CD4-positive, alpha-beta T cell treated with Interferon gamma for 1 hour (primary cell): ENCODE measurements at regions not wholly inside any gene's neighbourhood (a gene's known extent, or its start where the extent isn't known, plus 50 kb on each side); places are given as distances from the start of the nearest gene placed in this dataset.

Source experiments
- DNase-seq: peaks from one replicate; pipeline ENCODE4 v3.0.0-alpha.2; 2020

DNA sequence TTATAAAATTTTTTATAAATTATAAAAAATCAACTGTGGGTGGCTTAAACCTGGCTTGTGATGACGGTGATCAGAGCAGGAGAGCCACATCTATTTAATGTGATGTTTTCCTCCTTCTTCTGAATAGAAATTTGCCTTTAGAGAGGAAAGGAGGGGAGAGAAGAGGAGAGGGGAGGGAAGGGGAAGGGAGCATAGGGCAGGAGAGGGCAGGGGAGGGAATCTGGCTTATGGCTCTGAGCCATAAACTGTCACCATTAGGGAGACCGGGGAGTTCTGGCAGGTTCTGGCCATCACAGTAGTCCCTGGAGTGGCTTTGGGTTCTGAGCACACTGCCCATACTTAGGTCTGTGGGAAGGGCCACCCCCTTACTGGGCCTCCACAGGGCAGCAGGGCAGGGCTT is 167.8 kb downstream of the ENGASE start:
- DNase-seq: no peak

DNA sequence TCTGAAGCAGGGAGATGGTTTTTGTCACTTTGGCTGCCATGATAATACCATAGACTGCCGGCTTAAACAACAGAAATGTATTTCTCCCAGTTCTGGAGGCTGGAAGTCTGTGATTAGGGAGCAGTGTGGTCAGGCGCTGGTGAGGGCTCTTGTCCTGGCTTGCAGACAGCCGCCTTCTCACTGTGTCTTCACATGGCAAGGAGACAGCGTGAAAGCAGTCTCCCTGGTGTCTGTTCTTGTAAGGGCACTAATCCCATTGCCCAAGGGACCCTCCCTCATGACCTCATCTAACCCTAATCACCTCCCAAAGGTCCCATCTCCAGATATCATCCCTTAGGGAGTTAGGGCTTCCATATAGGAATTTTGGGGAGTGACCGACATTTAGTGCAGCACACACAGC is 167.0 kb downstream of the ENGASE start:
- DNase-seq: no peak

DNA sequence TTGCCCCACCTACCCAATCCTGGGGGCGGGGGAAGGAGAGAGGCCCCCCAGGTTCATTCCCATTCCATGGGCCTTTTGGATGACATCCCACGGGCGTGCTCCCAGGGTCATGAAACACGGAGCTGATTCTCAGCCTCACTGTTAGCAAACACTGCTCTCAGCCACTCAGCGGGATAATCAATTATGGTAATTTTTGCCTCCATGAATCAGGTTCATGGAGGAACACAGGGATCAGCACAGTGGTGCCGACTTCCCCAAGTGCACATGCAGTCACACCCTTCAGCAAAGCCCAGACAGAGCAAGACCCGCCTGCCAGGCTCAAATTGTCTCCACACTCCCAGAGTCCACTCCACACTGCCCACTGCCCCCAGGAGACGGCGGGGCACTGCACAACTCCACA is 164.6 kb downstream of the ENGASE start:
- DNase-seq: no peak

GRCh38 chr17:79237448-79238053 is 162.9 kb downstream of the ENGASE start:
- DNase-seq: no peak

DNA sequence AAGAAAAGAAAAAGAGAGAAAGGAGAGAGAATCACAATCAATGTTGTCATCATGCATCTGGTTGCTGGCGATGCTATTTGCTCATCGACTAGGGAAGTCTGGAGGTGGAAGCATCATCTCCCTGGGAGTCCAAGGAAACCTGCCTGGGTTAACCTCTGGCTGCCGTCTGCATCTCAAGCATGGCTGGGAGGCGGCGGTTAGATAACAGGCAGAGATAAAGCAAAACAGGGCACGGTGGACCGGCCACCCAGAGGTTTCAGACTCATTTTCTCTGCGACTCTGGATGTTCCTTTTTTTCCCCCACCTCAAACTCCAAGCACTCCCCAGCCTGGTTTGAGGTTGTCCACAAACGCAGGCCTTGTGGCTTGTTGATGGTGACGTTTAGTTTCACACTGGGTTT is 161.2 kb downstream of the ENGASE start:
- DNase-seq: no peak

DNA sequence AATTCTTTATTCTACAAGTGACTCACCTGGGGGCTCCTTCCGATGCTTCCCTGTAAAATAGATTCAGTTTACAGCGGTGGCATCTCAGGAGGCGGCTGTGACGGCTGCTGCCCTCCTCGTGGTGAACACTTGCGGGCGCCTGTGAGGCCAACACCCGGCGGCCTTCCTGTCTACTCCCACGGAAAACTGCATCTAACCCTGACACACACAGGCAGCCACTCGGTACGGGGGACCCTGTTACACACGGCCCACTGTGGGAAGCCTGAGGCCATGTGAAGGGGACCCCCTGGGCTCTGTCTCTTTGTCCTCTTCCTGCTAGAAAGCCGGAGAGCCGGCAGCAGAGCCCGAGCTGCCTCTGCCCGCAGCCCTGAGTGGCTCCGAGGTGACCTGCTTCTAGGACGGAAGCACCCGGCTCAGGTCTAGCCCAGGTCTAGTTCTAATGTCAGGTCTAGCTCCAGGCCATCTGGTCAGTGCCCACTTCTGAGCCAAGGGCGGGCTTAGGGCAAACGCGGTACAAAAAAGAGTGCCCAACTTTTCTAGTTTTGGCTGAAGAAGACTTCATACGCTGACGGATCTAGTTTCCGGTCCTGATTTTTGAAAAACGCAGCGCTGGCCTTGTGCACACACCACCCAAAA is 159.4 kb downstream of the ENGASE start:
- no peak for DNase-seq

DNA sequence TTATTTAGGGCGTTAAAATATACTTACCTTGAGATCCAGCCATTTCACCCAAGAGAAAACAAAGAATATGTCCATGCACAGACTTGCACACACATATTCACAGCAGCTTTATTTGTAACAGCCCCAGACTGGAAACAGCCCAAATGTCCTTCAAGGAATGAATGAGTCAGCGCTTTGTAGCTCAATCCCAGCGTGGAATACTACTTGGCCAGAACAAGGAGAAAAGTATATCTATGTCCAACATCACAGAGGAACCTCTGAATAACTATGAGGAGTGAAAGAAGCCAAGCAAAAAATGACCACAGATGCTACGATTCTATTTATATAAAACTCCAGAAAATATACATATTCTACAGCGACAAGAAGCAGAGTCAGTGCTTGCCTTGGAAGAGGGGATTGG is 158.3 kb downstream of the ENGASE start:
- no peak for DNase-seq

DNA sequence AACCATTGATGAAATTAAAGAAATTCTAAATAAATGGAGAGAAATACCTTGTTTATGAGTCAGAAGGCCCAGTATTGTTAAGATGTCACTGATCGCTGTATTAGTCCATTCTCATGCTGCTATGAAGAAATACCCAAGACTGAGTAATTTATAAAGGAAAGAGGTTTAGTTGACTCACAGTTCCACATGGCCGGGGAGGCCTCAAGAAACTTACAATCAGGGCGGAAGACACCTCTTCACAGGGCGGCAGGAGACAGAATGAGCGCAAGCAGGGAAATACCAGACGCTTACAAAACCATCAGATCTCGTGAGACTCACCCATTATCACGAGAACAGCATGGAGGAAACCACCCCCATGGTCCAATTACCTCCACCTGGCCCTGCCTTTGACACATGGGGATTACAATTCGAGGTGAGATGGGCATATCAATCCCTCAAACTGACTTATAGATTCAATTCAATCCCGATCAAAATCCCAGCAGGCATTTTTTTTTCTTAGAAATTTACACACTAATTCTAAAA is 157.2 kb downstream of the ENGASE start:
- DNase-seq: no peak

- no peak for DNase-seq
These were observed 156.0 kb downstream of the ENGASE start for GRCh38 chr17:79230576-79230975.

GRCh38 chr17:79226037-79226436 is 151.4 kb downstream of the ENGASE start:
- DNase-seq: no peak

DNA sequence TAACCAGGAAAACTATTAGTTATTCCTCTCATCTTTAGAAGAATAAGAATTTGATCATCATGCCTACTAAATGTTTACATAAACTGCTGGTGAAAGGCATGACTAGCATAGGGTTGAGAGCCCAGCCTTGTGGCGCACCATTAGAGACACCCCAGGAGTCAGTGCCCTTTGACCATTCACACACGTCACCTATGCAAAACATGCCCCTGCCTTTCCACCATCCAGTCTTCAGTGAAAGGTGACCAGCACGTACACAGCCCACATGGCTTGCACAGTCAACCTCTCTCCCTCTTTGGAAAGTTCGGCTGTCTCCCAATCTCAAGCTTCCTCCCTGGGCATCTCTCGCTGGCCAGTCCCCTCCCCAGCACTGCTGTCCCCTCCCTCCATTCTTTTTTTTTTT is 150.3 kb downstream of the ENGASE start:
- DNase-seq: no peak

GRCh38 chr17:79224476-79224875 is 149.9 kb downstream of the ENGASE start:
- DNase-seq: no peak

DNA sequence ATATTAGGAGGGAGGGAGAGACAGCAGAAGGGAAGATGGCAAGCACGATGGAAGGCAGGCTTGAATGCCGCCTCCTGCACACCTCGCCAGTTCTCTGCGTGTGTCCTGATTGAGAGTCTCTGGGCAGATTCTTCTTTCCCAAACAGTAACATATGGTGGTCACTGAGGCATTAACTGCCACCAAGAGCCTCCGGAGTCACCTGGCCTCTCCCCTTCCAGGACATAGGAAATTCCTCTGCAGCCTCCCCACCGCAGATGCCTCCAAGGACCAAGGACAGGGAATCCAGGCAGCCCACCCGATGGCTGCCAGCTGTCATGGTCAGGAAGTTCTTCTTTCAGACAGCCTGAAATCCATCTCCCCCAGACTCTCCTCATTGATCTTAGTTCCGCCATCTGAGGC is 149.3 kb downstream of the ENGASE start:
- DNase-seq: no peak

DNA sequence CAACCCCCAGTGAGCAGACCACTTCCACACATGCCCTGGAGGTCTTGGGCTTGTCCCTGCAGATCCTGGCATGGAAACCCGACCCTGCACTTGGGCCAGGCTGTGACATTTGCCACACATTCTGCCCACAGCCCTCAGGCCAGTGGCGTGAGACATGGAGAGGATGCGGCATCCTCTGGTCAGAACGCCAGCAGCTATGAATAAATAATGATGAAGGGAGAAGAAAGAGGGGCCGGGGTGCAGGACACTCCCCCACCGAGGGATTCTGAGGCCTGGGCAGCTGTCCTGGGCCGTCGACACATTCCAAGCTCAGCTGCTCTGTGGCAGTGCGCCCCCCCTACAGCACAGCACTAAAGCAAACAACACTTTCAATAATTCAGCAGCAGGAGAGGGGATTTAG is 148.8 kb downstream of the ENGASE start:
- no peak for DNase-seq

DNA sequence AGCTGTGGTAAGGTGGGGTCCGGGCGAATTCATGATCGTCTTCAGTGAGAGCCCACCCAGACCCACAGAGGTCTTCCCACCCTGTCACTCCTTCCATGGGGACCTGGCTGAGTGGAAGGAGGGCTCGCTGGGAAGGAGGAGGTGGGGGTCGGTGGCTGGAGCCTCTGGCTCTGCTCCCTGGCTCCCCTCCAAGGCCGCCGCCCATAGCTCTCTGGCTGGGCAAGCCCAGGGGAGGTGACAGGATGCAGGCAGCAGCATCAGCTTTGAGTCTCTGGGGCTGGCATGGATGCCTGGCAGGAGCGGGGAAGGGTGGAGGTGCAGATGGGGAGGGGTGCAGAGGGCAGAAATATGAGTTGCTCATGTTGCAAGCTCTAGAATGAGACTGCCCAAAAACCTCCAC is 147.0 kb downstream of the ENGASE start:
- no peak for DNase-seq

DNA sequence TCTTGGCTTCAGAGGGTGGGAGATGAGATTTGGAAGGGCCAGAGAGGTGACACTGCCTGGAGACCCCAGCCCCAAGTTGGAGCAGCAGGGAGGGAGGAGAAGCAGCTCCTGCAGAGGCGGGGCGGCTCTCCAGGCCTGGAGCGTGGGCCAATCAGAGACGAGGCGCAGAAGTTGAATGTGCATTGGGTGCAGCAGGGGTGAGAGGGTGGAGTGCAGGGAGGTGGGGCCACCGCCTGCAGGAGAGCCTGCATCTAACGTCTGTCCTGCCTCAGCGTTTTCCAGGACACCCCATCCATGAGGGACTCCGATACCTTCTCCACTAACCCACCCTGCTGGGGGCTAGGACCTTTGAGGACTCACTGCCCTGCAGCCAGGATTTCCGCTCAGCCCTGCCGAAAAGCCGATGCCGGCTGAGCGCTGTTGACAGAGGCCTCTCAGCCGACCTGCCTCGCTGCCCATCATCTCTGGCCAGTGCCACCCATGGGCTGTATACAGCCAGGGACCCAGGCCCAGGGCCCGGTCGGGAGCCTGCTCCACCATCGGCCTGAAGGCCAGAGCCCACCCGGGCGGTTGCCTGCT is 146.2 kb downstream of the ENGASE start:
- no peak for DNase-seq

DNA sequence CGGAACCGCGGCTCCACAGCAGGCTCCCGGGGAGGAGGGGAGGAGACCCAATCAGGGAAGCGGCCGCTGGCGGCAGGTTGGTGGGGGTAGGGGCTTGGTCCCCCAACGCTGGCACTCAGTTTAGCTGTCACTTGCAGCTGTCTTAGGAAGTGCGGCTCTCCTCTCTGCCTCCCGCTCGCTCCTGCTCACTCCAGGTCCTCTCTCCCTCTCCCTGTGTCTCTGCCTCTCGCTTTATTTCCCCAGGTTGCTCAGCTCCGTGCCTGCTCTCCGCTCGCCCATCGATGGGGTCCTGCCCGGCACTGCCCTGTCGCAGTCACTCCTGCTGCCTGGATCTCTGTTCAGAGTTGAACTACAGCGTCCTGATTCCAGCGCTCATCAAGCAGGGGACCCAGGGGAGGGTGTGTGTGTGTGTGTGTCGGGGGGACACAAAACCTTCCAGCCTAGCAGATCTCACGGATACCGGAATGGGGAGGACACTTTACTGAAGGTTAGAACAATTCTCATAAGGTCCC is 145.6 kb downstream of the ENGASE start:
- no peak for DNase-seq

DNA sequence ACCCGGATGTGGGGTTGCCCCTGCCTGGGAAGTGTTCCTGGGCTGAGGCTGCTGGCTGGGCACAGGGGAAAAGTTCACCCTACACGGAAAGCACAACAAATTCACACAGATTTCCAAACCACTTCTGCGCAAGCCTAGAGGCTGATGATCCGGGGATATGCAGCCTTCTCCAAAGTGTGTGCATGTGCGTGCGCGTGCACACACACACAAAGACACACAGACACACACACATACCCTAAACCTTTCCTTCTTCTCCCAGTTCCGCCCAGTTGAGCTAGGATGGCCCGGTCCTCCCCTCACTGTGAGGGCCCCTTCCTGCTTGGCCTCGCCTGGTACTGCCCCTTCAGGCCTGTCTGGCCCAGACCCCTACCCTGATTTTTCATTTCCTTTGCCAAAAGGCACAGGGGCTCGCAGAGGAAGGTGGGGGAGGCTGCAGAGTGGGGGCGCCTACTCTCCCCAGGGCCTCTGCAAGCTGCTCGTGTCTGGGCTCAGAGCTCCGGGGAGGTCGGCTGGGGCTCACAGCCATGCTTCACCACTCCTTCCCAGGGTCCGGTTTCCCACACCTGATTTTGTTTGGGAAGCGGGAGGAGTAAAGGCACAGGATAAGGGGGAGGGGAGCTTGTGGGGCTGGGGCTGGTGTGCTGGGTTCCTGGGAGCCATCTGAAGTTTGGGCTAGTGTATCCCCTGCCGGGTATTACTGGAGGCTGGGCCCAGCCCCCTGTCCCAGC is 144.7 kb downstream of the ENGASE start:
- DNase-seq: no peak

- no peak for DNase-seq
These were observed 144.2 kb downstream of the ENGASE start for GRCh38 chr17:79218825-79219200.

GRCh38 chr17:79218175-79218824 is 143.7 kb downstream of the ENGASE start:
- DNase-seq: no peak

DNA sequence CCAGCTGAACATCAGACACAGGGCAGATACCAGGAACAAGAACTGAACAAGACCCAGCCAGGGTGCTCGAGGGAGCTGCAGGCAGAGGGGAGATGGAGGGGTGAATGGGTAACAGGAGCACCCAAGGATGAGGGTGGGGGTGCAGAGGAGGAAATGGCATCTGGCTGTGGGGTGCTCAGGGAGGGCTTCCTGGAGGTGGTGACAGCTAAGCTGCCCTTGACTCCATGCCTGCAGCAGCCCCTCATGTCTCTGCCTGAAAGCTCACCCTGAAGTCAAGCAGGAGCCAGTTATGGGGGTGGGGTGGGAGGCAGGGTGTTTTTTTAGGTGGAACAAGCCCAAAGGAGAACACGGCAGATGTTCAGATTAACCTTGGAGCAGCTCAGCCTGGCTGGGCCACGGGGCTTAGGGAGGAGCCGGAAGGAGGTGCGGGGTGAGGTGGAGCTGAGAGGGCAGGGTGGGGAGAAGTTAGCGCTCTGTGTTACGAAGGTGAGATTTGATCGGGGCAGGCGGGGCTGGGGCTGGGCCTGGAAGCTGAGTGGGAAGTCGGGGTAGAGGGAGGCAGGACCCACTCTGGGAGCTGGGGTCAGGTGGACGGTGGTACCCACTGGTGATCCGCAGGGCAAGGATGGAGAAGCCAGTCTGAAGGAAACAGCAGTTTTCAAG is 143.0 kb downstream of the ENGASE start:
- DNase-seq: no peak

- DNase-seq: no peak
These were observed 142.2 kb downstream of the ENGASE start for GRCh38 chr17:79216826-79217225.

DNA sequence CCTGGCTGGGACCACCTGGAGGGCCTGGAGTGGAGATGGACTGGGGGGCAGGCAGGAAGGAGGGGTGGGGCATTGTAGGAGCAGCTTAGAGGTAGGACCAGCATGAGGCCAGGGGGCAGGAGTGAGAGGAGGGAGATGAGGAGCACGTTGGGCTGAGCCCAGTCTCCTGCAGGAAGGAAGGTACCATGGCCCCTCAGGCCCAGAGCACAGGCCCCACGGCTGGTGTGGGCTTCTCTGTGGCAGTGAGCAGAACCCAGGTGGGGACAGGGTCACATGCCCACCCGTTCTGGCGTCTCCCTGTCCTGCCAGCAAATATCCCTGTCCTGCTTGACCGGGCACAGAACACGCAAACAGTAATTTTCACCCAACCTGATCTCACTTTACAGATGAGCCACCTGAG is 141.8 kb downstream of the ENGASE start:
- no peak for DNase-seq
